GM10248 (cell line): ENCODE measurements at regions not wholly inside any gene's neighbourhood (a gene's known extent, or its start where the extent isn't known, plus 50 kb on each side); places are given as distances from the start of the nearest gene placed in this dataset.

ENCODE experiments used
- CTCF ChIA-PET: fragments of 300-600 bp; sonication (Branson Sonifier 250); formaldehyde crosslinking; extraction: SDS; loops from one replicate; lab custom pipeline; 2021; ENCODE audit warnings: antibody characterized with exemption; lab: Yijun Ruan, JAX
- POLR2A ChIA-PET: fragments of 350-650 bp; sonication (Branson Sonifier 250); formaldehyde crosslinking; extraction: SDS; loops from one replicate; lab custom pipeline; 2020; ENCODE audit warnings: antibody characterized with exemption; lab: Yijun Ruan, JAX
- DNase-seq: peaks from one replicate; pipeline ENCODE4 v3.0.0; 2012; ENCODE audit errors: extremely low spot score
- TF ChIP-seq, protein P1 (sequence below): IDR thresholded peaks from 2 replicates; pipeline ENCODE4 v1.5.1; 2012; ENCODE audit warnings: mild to moderate bottlenecking, low read depth; ENCODE audit errors: extremely low read depth, missing control alignments, control extremely low read depth

GRCh38 chr4:152079079-152079478 lies 318.3 kb upstream of the GATB start:
- no peak for DNase-seq
- POLR2A ChIA-PET: no interaction called here
- TF ChIP-seq, protein P1, sequence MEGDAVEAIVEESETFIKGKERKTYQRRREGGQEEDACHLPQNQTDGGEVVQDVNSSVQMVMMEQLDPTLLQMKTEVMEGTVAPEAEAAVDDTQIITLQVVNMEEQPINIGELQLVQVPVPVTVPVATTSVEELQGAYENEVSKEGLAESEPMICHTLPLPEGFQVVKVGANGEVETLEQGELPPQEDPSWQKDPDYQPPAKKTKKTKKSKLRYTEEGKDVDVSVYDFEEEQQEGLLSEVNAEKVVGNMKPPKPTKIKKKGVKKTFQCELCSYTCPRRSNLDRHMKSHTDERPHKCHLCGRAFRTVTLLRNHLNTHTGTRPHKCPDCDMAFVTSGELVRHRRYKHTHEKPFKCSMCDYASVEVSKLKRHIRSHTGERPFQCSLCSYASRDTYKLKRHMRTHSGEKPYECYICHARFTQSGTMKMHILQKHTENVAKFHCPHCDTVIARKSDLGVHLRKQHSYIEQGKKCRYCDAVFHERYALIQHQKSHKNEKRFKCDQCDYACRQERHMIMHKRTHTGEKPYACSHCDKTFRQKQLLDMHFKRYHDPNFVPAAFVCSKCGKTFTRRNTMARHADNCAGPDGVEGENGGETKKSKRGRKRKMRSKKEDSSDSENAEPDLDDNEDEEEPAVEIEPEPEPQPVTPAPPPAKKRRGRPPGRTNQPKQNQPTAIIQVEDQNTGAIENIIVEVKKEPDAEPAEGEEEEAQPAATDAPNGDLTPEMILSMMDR: no peak
- CTCF ChIA-PET: interaction anchor here (1.0 to 1.7 kb wide), 3 partner anchors 12 to 17 kb away, joined by 3 to 6 read pairs (median 6); no protein-coding TSS in a partner anchor

- ChIA-PET POLR2A (no interaction called here), CTCF (interaction anchor here (1.5 to 2.1 kb wide), 3 partner anchors 9 to 32 kb away, joined by 3 to 6 read pairs (median 4); no protein-coding TSS in a partner anchor)
- TF ChIP-seq, protein P1: no peak
- DNase-seq: no peak
Observed at GRCh38 chr4:152077582-152077981, 316.8 kb upstream of the GATB start.

DNA sequence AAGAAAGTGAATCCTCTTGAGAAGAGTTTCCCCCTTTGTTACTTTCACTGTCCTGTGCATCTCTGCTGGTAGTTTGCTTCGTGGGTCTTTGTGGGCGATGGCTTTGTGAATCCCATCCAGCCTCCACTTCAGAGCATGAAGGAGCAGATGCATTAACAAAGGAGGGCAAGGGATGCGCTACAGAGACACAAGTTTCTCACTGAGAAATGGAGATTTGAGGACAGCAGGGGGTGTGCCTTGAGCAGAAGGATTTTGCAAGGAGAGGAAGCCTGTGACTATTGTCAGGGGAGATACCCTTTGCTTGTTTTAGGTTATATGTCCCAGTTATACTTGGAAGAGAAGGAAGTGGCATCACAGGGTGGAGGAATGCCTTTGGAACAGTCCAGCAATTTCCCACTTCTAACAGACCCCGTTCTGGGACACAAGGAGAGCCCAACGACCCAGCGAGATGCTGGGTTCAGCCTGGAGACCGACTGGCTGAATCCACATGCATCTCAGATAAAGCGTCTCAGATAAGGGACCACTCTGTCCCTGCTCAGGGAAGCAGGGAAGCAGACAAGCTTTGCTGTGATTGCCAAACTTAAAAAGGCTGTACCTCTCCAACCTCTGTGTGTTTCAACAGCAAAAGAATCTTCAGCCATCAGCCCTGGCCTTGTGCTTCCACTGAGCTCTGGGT lies 314.6 kb upstream of the GATB start:
- no peak for DNase-seq
- ChIA-PET CTCF (interaction anchor here (2.1 kb wide), 1 partner anchor 10 kb away, joined by 6 read pairs; no protein-coding TSS in a partner anchor), POLR2A (no interaction called here)
- TF ChIP-seq, protein P1: no peak

DNA sequence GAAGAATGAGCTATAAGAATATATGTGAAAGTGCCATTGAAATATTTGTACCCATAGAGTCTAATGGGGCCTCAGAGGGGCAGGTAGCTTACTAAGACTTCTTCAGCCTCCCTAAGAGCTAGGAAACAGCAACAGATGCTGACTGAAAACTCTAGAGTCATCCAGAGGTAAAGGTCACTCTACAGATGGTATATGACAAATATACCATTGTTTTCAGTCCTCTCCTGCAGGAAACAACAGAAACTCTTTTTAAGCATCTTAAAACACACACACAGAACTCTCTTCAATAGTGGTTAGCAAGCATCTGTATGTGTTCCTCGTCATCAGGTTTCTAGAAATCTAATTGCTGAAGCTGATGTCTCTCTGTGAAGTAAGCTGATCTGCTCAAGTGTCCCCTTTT lies 313.8 kb upstream of the GATB start:
- DNase-seq: no peak
- ChIA-PET CTCF (interaction anchor here (1.1 to 1.3 kb wide), 2 partner anchors 10 to 32 kb away, joined by 3 read pairs; no protein-coding TSS in a partner anchor), POLR2A (no interaction called here)
- TF ChIP-seq, protein P1: no peak

GRCh38 chr4:152074088-152074437 lies 313.3 kb upstream of the GATB start:
- CTCF ChIA-PET: interaction anchor here (1.1 to 1.3 kb wide), 2 partner anchors 9 to 32 kb away, joined by 3 read pairs; no protein-coding TSS in a partner anchor
- POLR2A ChIA-PET: no interaction called here
- no peak for DNase-seq
- TF ChIP-seq, protein P1: no peak

- ChIA-PET CTCF (interaction anchor here (1.3 kb wide), 1 partner anchor 9 kb away, joined by 3 read pairs; no protein-coding TSS in a partner anchor), POLR2A (no interaction called here)
- TF ChIP-seq, protein P1: no peak
- DNase-seq: no peak
Observed at GRCh38 chr4:152073351-152074087, 312.7 kb upstream of the GATB start.
